ENCODE measurements at regions not wholly inside any gene's neighbourhood (a gene's known extent, or its start where the extent isn't known, plus 50 kb on each side); places are given as distances from the start of the nearest gene placed in this dataset.

DNA sequence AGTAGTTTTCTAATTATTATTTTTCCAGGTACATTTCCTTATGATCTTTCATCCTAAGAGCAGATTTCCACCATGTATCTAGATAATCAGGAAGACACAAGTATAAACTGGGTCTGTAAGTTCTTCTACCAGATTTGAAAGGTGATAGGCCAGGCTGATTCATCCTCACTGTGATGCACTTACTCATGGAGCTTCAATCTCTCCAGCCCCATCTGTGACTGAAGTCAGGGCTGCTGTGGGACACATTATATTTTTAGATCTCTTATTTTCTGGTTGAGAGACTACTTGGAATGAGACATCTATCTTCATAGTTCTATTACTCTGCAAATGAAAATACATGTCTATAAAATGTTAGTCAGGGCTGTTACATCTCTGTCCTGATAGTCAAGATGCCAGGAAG, 85.5 kb upstream of the SLC25A13 start:
- no peak for DNase-seq

DNA sequence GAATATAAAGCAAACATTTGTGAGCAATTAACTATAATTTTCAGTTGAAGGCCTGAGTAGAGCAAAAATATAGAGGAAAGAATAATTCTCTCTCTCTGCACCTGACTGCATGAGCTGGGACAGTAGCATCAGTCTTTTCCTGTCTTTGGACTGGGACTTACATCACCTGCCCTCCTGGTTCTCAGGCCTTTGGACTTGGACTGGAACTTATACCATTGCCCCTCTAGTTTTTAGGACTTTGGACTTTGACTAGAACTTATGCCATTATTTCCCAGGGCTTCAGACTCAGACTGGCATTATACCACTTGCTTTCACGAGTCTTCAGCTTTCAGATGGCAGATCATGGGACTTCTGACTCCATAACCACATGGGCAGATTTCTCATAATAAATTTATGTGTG, 81.0 kb upstream of the SLC25A13 start:
- no peak for DNase-seq

DNA sequence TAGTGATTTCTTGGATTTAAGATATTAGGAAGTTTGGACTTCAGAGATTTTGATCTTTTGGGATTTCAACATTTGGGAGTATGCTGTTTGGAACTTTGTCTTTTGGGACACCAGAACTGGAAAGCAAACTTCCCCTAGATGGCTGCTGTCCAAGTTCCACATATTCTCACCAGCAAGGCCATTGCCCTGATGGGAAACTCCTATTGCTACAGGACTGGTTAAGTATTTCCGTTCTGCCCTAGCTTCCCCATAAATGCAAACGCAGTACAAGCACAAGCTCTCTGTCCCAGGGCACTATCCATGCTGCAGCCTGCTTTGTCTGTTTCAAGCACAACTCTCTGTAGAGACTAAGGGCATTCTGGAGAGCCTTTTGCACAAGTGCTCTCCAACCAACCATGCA, 79.3 kb upstream of the SLC25A13 start:
- DNase-seq, result peak; percentile 10 to 34 (median 19)

DNA sequence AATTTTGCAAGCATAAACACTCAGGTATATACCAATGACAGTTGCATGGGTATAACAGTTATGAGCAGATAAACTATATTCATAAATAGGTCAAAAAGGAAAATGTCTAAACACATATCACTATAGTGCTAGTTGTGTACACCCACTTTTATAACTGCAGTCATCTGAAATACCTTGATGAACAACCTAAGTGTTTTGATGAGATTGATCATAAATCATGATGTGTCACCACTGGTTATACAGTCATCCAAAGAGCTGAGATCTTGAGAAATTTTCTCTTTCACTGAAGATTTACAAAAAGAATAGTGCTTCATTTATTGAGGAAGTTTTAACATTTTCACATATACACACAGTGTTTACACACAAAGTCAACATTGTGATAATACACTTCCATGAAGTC, 78.6 kb upstream of the SLC25A13 start:
- DNase-seq, result no peak

DNA sequence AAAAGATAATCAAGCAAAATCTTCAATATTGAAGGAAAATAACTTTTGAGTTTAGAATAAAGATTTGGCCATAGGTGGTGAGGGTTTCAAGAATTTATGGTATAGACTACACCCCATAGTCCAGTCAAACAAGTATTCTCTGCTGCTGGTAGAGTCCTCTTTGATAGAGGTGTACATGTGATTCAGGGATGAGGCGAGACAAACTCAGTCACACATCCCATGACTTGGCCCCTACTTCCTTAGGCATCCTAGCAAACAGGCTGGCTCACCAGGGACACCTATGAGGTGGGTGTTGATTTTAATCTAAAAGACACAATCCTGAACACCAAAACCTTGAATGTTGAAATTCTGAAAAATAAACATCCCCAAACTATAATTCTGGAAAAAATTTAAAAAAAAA, 78.1 kb upstream of the SLC25A13 start:
- DNase-seq, result no peak

DNA sequence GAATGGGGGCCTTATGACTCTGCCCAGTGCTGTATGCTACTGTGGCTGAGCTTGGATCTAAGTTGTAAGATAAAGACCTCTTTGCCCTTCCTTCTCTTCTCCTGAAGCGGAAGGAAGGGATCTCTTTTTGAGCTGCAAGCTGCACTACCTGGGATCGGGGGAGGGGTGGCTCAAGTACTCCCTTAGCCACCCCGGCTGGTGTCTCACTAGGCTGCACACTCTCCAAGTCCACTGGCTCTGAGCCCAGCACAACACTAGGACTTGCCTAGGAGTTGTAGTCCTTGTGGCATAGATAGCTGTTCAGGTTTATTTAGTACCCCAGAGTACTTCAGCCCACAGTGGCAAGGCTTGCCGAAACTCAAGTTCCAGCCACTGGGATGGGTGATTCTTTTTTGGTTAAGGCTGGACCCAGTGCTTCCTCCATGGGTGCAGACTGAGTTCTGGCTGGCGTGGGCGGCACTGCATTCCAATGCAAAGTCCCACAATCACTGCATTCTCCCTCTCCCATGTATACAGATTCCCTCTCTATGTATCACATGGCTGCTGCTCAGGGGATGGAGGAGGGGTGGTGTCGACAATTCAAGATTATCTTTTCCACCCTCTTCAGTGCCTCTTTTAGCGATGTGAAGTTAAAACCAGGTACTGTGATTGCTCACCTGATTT, 76.2 kb upstream of the SLC25A13 start:
- DNase-seq, result no peak

DNA sequence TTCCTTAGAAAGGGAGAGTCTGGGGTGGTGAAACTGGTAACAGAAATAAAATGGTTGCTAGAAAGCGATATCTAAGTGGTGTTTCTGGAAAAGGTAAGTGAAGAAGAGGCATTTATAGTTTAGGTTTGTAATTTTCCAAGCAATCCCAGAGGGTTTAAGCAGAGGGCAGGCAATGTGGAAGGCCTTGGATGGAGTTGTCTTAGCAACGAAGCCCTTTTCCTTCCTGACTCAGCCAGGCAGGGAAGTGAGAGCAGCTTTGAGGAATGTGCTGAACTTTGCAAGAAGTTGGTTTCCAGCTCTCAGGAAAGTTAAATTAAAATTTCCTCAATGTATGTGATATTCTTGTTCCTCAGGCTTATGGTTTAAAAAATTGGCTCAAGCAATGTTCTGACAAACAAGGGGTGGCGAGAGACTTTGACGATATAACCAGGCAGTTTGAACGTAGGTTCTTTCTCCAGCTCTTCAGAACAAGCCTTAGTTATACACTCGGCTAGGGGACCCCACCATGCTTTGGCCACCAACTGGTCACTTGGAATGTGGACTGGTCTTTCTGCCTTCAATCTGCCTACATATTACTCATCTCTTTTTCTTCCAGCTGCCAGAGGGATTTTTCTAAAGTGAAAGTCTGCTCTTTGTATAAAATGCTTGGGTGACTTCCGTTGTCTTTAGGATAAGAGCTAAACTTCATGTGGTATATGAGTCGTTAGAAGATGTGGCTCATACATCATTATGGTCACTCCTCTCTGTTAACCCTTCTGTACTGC, 66.9 kb upstream of the SLC25A13 start:
- no peak for DNase-seq

DNA sequence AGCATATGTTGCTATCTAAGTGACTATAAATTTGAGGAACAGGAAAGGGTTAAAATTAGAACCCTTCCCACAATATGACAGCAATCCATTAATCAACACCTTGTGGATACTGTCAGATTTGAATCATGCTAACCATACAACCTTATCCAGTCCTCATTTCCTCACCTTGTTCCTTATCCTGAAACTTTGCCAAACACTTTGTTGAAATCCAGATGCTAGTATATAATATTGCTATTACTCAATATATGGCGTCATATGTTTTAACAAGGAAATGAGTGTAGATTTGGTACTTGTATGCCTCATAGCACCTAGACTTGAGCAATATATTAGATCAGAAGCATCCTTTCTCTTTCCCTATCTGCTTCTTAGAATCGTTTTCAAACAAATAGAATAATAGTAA, 66.3 kb upstream of the SLC25A13 start:
- peak in 2 of 4 experiments; percentile 5 to 6 for DNase-seq

DNA sequence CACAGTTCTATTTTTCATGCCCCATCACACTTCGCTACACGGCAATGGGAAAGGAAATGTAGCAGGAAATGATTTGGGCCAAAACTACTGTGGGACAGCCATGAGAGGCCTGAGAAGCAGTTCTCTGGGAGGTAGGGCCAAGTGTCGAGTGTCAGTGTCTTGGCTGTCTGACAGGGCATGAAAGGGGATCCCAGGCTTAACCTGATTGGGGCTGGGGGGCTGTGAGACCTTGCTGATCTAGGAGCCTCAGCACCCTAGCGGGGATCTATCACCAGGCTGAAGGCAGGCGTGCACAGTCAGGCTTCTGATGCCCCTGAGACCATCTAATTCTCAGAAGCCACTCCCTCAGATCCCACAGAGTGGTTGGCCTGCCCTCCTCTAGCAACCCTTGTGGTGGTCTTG, 58.2 kb upstream of the SLC25A13 start:
- DNase-seq, result no peak

DNA sequence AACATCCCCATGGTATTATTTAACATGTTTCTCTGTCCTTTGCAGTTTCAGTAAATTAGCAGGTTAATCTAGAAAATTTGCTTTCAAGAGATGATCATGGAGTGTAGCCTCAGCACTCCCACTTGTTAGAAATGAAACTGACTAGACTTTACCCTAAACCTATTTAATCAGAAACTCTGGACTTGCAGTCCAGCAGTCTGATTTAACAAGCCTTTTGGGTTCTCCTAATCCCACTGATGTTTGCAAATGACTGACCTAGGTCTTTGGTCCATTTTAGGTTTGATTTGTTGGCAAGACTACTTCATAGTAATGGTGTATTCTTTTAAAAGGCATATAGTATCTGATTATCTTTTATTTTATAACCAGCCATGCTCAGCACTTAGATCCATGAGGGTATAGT, 55.5 kb upstream of the SLC25A13 start:
- DNase-seq, result no peak
